GM18508 (cell line): ENCODE measurements at regions not wholly inside any gene's neighbourhood (a gene's known extent, or its start where the extent isn't known, plus 50 kb on each side); places are given as distances from the start of the nearest gene placed in this dataset.

Source experiments
- ATAC-seq: cut with Tn5 transposase; IDR thresholded peaks from one replicate; pipeline ENCODE4 v1.9.1; 2021; ENCODE audit warnings: moderate number of reproducible peaks; ENCODE audit not compliant: insufficient read depth, unreplicated experiment

DNA sequence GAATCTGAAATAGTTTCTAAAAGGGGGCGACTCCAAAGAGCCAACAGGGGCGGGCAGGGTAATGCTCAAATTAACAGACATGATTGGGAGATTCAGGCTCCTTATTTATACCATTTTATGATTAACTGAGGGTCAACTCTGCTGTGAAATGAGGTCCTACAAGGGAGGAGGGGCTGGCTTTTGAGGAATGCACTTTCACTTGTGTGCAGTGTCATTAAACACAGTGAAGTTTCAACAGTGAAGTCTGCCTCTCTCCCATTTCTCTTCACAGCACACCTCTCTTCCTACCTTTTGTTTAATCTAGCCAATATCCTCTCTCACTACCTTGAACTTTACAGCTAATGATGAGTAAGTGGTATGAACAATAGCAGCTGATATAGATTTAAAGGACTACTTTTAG lies 557.3 kb upstream of the CITED2 start:
- no peak for ATAC-seq

DNA sequence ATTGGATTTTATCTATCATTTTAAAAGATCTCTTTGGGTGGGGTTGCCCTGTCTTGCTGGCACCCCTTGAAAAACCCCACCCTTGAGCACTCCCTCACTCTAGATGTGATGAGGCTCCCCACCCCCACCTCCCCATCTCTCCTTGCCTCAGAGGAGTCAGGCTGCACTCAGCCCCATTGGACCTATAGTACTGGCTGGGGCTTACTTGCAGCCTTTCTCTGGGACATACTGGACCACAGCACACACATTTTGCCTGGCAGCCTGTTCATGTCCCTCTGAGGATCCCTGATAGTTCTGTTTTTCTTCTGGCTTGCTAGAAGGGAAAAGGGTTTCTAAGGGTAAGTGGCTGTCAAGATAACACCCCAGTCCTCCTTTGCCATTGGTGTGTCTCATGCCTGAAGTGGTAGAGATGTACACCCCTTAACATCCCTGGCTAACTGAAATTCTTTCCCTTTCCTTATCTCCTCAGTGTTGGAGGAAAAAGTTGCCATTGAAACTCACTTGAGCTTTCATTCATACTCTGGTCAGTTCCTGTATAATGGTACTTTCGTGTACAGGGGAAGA lies 553.4 kb upstream of the CITED2 start:
- no peak for ATAC-seq

DNA sequence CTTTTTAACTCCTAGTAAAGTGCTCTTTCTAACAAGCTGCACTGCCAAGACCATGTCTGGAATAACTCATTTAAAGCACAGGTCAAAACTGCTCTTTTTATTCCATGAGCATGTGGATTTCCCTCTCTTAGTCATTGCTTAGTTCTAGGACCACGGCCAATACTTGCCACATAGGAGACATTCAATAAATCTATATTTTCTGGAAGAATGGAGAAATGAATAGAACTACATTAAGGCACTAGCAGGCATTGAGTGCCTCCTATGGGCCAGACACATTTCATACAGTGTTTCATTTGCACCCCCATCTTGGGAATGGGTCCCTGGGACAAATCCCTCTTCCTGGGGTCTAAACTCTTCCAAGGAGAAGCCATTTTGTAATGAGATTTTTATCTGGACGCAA lies 552.8 kb upstream of the CITED2 start:
- no peak for ATAC-seq

DNA sequence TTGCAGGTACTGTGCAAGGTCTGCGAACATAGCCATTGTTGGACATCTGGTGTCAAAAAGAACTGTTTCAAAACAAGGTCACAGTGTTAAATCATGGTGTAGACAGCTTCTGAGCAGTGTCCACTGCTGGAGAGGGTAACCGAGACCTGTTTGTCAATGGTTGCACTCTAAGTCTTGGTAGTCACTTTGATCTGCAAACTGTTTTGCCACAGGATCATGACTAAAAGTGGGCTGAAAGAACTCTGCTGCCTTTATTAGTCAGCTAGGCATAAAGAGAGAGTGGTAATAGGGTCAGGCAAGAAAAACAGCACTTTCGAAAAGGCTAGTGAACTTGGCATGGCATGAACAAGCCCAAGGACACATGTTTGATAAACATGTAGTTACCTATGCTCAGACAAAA lies 552.3 kb upstream of the CITED2 start:
- no peak for ATAC-seq

DNA sequence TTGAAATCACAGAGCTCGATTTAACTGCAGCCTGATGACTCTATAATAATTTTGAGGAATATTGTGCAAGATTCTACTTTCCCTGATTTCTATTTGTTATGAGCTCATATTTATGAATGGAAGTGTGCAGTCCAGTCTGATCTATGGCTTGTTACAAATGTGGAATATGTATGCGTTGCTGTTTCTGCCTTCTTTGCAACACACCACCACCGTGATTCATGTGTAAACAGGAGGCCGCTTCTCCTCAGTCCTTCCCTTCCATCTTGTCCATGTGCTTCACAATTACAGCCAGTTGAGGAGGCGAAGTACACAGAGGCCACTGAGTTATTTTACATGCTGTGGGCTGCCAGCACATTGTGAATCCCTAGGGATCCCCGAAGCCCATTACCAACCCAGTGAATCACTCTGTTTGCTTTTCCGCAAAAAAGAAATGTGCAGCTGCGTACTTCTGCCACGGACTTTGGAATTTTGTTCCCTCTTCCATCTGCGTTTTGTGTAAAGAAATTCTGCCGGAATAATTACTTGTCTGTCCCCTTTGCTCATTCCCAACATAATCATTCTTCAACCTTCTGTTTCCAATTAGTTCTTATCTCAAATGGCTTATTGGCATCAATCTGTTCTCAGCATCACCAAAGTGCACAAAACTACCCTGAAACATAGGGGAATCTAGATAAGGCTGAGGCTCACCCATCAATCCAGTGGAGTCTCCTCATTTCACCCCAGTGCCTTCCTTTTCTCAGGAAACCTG lies 551.6 kb upstream of the CITED2 start:
- ATAC-seq: no peak

DNA sequence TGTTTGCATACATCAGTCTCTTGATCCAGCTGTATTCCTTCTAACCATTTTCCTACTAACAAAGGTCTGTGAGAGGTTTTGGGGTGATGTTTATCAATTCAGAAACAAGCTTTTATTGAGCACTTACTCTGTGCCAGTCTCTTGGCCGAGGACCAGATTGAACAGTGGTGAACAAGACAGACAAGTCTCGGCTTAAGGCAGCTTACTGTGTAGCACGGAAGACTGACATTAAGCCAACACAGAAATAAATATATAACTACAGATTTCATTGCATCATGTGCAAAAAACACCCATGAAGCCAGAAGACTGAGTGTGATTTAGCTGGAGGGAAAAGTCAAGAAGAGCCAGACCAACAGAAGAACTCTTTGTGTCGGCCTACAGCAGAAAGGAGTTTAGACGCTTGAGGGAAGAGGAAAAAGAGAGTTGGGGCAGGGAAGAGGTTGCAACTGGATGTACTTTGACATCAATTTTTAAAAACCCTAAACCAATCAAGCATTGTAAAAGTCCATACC lies 549.6 kb upstream of the CITED2 start:
- no peak for ATAC-seq

DNA sequence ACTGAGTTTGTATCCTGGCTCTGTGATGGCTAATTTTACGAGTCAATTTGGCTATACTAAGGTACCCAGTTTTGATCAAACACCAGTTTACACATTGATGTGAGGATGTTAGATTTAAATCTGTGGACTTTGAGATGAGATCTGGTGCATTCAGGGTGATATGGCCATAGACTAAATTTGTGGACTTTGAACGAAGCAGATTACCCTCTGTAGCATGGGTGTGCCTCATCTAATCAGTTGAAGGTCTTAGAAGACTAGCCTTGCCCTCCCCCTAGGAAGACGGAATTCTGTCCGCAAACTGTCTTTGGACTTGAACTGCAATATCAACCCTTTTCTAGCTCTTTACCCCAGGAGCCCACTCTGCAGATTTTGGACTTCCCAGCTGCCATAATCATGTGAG lies 547.8 kb upstream of the CITED2 start:
- ATAC-seq: no peak

DNA sequence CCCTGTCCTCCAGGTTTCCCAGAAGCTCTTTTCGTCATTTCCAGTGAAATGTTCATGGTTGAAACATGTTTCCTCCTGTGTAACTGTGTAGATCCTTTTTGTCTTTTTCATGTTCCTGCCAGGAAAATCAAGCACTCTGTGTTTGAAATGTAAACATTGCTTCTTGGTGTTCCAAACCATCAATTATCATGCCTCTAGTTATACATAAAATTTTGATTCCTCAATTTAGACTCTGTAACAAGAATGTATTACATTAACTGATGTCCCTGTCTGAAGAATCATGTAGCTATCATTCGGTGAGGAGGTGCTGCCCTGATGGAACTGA lies 546.3 kb upstream of the CITED2 start:
- no peak for ATAC-seq

DNA sequence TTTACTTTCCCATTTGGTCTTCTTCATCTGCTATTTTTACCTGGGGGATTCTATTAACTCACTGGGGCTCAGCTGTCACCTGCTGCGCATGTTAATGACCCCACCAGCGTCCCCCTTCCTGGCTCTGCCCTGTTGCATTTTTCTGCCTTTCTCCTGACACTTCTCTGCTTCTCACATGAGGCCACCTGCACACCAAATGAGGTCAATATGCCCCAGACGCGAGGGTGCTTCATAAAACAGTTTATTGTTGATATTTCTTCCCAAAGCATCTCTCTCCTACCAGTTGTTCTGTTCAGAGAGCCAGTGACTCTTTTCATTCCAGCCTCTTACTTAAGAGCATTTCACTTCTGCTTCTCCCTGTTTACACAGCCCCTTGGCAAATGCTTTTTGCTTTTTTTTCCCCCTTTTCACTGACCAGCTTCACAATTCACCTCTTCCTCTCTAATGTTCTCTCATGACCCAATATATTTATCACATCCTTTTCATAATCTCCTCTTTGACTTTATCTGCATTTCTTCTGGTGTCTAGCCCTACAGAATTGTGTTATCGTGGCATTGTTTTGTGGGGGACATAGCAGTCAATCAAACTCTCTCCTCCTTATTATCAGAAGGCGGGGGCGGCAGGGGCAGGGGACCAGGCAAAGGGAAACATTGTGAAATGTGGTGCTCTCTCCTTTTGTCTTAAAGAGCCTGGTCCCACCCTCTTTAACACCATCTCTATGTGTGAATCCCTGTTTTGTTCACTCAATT lies 545.8 kb upstream of the CITED2 start:
- no peak for ATAC-seq

DNA sequence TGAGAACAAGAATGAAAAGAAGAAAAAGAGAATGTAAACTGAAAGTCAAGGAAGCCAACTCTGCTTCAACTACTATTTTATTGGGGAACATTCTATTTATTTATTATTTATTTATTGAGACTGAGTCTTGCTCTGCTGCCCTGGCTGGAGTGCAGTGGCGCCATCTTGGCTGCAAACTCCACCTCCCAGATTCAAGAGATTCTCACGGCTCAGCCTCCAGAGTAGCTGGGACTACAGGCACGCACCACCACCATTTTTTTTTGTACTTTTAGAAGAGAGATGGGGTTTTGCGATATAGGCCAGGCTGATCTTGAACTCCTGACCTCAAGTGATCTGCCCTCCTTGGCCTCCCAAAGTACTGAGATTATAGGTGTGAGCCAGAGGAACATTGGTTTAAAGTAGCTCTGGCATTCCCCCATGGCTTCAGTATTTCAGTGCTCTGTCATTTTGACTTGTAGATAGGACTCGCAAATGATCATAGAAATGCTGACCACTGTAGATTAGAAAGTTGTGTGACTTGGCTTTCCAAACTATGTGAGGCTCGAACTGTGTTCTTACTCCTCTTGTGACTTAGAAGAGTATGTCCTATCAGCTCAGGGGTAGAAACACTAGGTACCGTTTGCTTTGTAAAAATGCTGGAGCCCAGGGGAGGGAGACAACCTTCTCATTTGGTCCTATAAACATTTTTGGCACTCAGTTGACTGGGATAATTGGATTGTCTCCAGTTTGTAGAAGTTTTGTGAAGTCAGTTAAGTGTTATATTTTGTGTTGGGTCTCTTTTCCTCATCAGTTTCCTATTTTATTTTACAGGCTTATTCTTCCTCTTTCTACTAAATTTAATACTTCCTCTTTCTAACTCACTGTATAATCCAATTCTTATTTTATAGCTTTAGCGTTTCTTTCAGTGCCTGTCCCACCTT lies 544.9 kb upstream of the CITED2 start:
- no peak for ATAC-seq

DNA sequence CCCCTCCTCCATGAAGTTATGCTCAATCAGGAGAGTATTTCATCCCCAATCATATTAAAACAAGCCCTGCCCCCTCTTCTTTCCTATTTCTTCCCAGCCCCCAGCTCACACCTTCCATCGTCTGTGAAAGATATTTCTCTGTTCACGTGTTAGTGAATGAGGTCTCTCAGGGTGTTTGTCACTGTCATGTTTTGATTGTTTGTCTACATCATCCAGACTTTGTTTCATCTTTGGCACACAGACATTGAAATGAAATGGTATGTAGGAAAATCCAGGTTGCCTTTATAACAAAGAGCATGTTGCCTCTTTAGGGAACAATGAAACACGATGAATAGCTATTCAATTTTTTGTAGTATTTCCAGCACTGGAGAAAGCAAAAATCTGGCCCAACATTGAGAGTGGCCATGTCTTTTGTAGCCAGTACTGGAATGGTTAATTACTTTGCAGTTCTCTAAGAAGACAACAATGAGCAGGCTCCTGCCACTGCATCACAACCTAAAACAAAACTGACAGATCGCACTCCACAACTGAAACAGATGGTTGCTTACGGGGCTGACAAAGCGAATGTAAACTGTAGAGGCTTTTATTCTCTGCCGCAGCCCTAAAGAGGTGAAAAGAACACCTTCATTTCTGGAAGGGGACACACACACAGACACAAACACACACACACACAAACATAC lies 543.6 kb upstream of the CITED2 start:
- no peak for ATAC-seq

DNA sequence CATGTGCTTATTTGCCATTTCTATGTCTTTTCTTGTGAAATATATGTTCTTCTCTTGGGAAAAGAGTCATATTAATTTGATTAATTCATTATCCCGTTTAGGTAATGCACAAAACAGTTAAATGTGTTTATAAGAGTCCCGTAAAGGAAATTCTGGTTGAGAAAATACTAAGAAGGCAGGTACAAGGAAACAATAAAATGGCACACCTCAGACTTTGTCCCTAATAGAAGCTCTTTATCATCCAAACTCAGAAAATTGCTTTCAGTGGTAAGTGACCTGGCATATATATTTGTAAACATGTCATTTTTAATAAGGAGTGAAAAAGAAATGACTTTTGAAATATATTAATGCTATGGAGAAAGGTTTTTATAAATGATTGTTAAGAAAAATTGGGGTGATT lies 540.5 kb upstream of the CITED2 start:
- no peak for ATAC-seq

DNA sequence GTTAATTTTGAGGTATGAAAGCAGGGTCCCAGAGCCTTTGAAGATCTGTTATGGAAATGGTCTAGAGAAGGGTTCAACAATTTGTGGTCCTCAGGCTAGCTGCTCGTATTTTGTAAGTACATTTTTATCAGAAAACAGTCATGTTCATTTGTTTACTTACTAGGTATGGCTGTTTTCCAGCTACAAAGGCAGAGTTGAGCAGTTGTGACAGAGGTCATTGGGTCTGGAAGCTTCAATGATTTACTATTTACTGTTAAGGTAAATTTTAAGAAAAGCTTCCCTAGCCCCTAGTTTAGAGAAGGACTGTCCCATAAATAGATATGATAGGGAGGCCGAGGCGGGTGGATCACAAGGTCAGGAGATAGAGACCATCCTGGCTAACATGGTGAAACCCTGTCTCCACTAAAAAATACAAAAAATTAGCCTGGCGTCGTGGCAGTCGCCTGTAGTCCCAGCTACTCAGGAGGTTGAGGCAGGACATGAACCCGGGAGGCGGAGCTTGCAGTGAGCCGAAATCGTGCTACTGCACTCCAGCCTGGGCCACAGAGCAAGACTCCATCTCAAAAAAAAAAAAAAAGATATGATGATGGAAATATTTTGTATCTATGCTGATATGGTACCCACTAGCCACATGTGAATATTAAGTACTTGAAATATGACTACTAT lies 538.4 kb upstream of the CITED2 start:
- ATAC-seq: no peak

DNA sequence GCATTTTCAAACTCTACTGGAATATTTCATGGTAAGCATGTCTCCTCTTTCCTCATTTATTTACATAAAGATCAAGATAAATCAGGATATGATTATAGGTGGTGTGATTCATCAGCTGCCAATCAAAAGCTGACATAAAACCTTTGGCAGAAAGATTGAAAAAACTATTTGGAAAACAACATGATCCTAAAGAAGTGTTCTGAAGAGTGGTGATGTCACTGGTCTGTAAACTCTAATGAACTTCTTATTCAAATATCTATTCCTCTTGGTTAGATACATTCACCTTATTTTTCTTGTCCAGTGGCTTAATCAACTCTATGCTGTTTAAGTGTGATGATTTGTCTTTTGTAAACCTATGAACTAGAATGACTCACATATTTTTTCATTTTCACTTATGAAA lies 535.5 kb upstream of the CITED2 start:
- ATAC-seq: no peak

DNA sequence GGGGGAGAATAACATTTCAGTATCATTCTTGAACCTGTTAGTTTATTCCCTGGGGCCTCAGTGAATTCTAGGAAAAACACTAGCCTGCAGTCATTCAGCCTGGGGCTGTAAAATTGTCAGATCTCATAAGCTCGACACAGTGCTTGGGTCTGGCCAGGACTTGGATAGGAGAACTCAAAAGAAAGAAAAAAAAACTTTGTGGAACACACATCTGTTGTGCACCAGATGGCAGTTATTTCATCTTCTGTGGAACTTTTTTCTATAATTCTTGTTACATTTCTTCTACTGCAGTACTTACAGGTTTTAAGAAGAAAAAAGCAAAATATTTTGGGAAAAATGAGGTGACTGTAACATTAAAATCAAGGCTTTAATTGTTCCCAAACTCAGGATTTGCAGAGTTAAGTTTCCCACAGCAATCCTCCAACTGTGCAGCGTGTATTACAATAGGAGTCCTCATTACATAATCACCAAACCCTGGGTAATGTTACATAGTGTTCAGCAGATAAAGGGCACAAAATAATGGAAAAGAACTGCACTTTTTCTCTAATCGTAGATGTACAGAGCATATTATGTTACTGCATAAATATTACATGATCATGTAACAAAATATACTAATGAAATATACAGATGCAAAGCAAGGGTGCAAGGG lies 531.1 kb upstream of the CITED2 start:
- ATAC-seq: no peak

DNA sequence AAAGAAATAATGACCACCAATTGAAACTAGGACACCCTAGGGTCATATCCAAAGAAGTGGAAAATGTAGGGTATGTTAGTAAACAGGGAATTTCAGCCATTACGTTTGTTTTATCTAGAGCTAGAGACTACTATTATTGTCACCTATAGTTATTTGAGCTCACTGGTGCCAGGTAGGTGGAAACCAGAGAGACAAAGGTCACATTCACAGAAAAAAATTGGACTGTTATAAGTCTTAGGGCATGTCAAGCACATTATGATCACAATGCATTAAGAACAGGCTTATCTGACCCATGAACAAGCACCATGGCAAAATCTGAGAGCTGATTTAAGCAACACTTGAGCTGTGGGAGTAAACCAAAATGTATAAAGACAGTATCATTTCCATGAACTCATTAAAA lies 530.1 kb upstream of the CITED2 start:
- no peak for ATAC-seq

DNA sequence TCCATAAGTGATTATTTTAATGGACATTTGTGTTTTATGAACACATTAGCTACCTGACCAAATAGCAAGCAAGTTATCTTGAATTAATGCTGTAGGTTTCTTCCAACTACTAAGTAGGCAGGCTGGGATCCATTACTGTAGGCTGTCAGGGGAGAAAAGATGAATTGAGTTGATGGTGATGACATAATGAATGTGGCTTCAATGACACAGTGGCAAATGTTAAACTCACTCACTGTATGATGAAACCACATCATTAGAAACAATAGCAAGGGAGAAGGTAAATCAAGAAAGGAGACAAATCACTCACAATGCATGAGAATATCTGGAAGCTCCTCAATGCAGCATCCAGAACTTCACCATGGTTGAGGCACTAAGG lies 529.7 kb upstream of the CITED2 start:
- ATAC-seq: no peak

DNA sequence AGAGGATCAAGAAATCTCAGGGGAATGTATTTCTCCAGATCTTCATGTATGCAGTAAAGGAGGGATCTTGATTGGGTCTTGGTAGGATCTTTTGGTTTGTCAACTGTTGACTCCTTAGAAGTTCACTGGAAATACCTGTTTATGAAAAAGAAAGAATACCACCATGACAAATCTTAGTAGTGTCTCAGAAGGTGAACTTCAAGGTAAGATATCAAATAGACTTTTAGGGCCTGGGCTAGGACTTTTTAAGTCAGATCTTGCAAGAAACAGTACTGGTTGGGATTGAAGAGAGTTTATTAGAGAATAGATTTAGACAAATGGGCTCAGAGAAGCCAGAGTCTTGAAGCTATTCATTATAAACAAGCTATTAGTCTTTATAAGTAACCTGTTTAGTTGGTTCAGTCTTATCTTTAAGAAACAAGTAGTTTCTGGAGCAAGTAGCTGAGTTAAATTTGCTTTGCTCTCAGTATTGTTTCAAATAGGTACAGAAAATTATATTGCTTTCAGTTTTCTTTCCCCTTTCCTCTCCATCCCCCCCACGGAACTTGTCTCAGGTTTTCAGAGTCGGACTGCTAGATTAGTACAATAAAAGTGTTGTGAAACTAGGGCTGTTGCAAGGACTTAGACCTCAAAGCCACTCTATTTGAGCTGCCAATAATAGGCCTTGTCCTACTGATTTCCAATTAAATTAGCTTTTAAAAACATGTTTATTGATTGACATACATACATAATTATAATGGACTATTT lies 529.1 kb upstream of the CITED2 start:
- ATAC-seq: peak; percentile 97
